ENCODE measurements at regions not wholly inside any gene's neighbourhood (a gene's known extent, or its start where the extent isn't known, plus 50 kb on each side); places are given as distances from the start of the nearest gene placed in this dataset.

- Histone ChIP-seq H3K9ac (ENCODE audit: control insufficient read depth, extremely low read depth, insufficient read depth, low read length) (no peak overlapping the region), H3K4me2 (ENCODE audit: control insufficient read depth, extremely low read depth, insufficient read depth, low read depth, low read length) (no peak overlapping the region), H3K79me2 (ENCODE audit: control insufficient read depth, insufficient read depth, low read length) (no peaks in the 10 kb centered on the region), H3K27me3 (ENCODE audit: control insufficient read depth, extremely low read depth, insufficient read depth, low read length) (no peaks in the 10 kb centered on the region), H4K20me1 (ENCODE audit: control insufficient read depth, extremely low read depth, insufficient read depth, low read length) (no peaks in the 10 kb centered on the region), H3K9me1 (ENCODE audit: control insufficient read depth, extremely low read depth, insufficient read depth, low read length) (no peaks in the 10 kb centered on the region), H3K36me3 (ENCODE audit: control insufficient read depth in 2 of 2, extremely low read depth in 1 of 2, insufficient read depth in 2 of 2, low read length in 2 of 2) (no peaks in the 10 kb centered on the region), H3K9me3 (ENCODE audit: control insufficient read depth, low read depth, low read length) (no peaks in the 10 kb centered on the region), H3K27ac (ENCODE audit: control insufficient read depth, insufficient read depth, low read length) (no peak overlapping the region), H3K4me3 (ENCODE audit: control insufficient read depth in 2 of 3, extremely low read depth in 1 of 3, insufficient read depth in 2 of 3, low read depth in 1 of 3, low read length in 3 of 3) (no peak overlapping the region), H3K4me1 (ENCODE audit: control insufficient read depth, extremely low read depth, insufficient read depth, low read length) (no peaks in the 10 kb centered on the region), H2AFZ (ENCODE audit: control insufficient read depth, low read length) (no peak overlapping the region)
- no peak for TF ChIP-seq CTCF (optimal IDR thresholded peaks at IDR 0.05 in 1 of 3, IDR thresholded peaks at IDR 0.05 in 1 of 3, conservative IDR thresholded peaks at IDR 0.05 in 1 of 3; ENCODE audit: extremely low read depth in 1 of 3, insufficient read depth in 2 of 3, low read length in 3 of 3)
- DNase-seq (ENCODE audit: low read depth, low spot score) = no peak
- FAIRE-seq = no peak
- dilution Hi-C loops (cut with MboI; ENCODE audit: extremely low pct_ligation_motif_present, low sequenced_read_pairs) = no loop called here
Observed at GRCh38 chr4:167775375-167775774, 317.0 kb upstream of the ANXA10 start.

DNA sequence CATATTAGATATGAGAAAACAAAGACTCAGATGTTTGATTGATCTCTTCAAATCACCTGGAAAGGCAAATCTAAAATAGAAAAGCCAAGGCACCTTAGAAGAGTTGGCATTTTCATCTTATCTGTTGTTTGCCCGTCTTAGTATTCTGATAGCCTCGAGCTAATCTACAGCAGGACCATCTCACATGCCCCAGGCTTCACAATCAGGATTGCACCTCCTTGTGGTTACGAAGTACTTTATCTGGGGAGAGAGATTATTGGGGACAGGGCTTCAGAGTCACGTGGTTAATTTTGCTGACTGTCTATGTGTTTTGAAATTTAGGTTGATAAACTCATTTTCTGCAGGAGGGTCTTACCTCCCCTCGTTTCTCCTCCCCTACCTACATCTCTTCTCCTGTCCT is 313.1 kb upstream of the ANXA10 start:
- H3K27me3 ChIP-seq (ENCODE audit: control insufficient read depth, extremely low read depth, insufficient read depth, low read length) = no peaks in the 10 kb centered on the region
- no peak overlapping the region for H3K4me3 ChIP-seq (ENCODE audit: control insufficient read depth in 2 of 3, extremely low read depth in 1 of 3, insufficient read depth in 2 of 3, low read depth in 1 of 3, low read length in 3 of 3)
- dilution Hi-C loops (cut with MboI; ENCODE audit: extremely low pct_ligation_motif_present, low sequenced_read_pairs) = no loop called here
- TF ChIP-seq CTCF (optimal IDR thresholded peaks at IDR 0.05 in 1 of 3, IDR thresholded peaks at IDR 0.05 in 1 of 3, conservative IDR thresholded peaks at IDR 0.05 in 1 of 3; ENCODE audit: extremely low read depth in 1 of 3, insufficient read depth in 2 of 3, low read length in 3 of 3) (no peak), EZH2 (IDR thresholded peaks at IDR 0.05; ENCODE audit: low read length) (no peak)
- FAIRE-seq (no peak), DNase-seq (ENCODE audit: low read depth, low spot score) (no peak)
- H3K27ac ChIP-seq (ENCODE audit: control insufficient read depth, insufficient read depth, low read length) = no peak overlapping the region
- H4K20me1 ChIP-seq (ENCODE audit: control insufficient read depth, extremely low read depth, insufficient read depth, low read length) = no peaks in the 10 kb centered on the region
- no peaks in the 10 kb centered on the region for H3K36me3 ChIP-seq (ENCODE audit: control insufficient read depth in 2 of 2, extremely low read depth in 1 of 2, insufficient read depth in 2 of 2, low read length in 2 of 2)
- no peak overlapping the region for H2AFZ ChIP-seq (ENCODE audit: control insufficient read depth, low read length)
- no peaks in the 10 kb centered on the region for H3K9me1 ChIP-seq (ENCODE audit: control insufficient read depth, extremely low read depth, insufficient read depth, low read length)
- no peaks in the 10 kb centered on the region for H3K4me1 ChIP-seq (ENCODE audit: control insufficient read depth, extremely low read depth, insufficient read depth, low read length)
- no peak overlapping the region for H3K9ac ChIP-seq (ENCODE audit: control insufficient read depth, extremely low read depth, insufficient read depth, low read length)
- H3K79me2 ChIP-seq (ENCODE audit: control insufficient read depth, insufficient read depth, low read length) = no peaks in the 10 kb centered on the region
- H3K4me2 ChIP-seq (ENCODE audit: control insufficient read depth, extremely low read depth, insufficient read depth, low read depth, low read length) = no peak overlapping the region
- H3K9me3 ChIP-seq (ENCODE audit: control insufficient read depth, low read depth, low read length) = no peaks in the 10 kb centered on the region

All from keratinocyte (primary cell).